Activated T-cell treated with anti-CD3 and anti-CD28 coated beads, Interleukin-2, amount 50 U/mL, for 4 hours (primary cell): ENCODE measurements at regions not wholly inside any gene's neighbourhood (a gene's known extent, or its start where the extent isn't known, plus 50 kb on each side); places are given as distances from the start of the nearest gene placed in this dataset.

ENCODE experiments used
- ATAC-seq, 2 donors: fragments of 200-7000 bp; cut with Tn5 transposase; one replicate each; pipeline ENCODE4 v1.10.0; 2021
- DNase-seq: peaks from one replicate; pipeline ENCODE4 v3.0.0-alpha.2; 2020
- H3K27me3 Mint-ChIP-seq: one replicate; pipeline ENCODE4 v1.8.0; 2021; ENCODE audit warnings: low read depth, mixed read lengths
- H3K36me3 Mint-ChIP-seq: one replicate; pipeline ENCODE4 v1.8.0; 2022; ENCODE audit warnings: mixed read lengths; ENCODE audit not compliant: insufficient read depth
- H3K4me1 Mint-ChIP-seq: one replicate; pipeline ENCODE4 v1.8.0; 2021; ENCODE audit warnings: low read depth, mixed read lengths
- H3K4me3 Mint-ChIP-seq: one replicate; pipeline ENCODE4 v1.8.0; 2021; ENCODE audit warnings: mild to moderate bottlenecking, moderate library complexity, mixed read lengths
- H3K9me3 Mint-ChIP-seq: one replicate; pipeline ENCODE4 v1.8.0; 2021; ENCODE audit warnings: mixed read lengths

DNA sequence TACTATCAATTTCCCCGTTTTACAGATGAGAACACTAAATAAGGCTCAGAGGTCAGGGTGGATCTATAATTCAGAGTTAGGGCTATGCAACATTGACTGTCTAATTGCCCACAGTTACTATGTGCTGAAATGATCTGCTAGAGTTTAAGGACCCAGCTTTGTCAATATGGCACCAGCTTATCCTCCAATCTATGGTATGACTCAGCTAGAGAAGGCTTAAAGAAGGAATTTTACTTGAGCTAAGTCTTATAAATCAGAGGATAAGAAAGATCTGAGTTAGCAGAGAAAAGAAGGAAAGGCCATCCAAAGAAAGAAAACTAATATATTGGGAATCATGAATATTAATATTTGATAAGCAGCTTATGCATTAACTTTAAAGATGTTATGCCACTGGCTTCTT, 78.1 kb downstream of the ASB9 start:
- no peak for DNase-seq
- Mint-ChIP-seq H3K4me3 (no peak overlapping the region), H3K36me3 (no peaks in the 10 kb centered on the region), H3K9me3 (no peaks in the 10 kb centered on the region), H3K27me3 (no peaks in the 10 kb centered on the region), H3K4me1 (no peaks in the 10 kb centered on the region)
- no peak for ATAC-seq

DNA sequence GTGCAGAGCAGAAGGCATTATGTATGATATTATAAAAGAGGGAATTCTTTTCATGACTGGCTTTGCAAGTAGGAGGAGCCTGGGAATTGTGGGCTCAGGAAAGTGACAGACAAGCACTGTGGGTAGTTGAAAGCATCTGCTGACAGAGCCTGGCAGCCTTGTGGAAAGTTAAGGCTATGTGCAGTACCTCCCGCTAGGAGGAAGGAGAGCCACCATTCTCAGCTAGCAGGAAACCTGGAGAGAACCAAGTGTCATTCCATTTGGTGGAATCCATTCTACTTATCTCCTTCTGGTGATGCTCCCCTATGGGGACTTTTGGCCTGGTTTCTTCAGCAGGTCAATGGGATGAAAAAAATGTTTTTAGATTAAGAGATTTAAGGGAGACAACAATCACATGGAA, 81.8 kb downstream of the ASB9 start:
- ATAC-seq, result no peak
- H3K4me1 Mint-ChIP-seq, result no peaks in the 10 kb centered on the region
- H3K4me3 Mint-ChIP-seq, result no peak overlapping the region
- H3K9me3 Mint-ChIP-seq, result no peaks in the 10 kb centered on the region
- H3K27me3 Mint-ChIP-seq, result no peaks in the 10 kb centered on the region
- H3K36me3 Mint-ChIP-seq, result no peaks in the 10 kb centered on the region
- no peak for DNase-seq

DNA sequence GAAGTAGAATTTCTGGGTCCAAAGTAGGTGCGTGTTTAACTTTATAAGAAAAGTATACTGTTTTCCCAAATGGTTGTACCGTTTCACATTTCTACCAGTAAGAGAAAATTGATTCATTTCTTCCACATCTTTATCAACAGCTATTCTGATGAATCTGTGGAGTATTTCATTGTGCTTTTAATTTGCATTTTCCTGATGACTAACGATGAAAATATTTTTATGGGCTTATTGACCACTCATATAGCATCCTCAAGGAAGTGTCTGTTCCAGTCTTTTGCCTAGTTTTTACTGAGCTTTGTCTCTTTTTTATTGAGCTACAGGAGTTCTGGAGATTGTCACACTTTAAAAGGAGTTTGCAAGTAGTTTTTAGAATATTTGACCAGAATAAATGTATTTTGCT, 92.6 kb downstream of the ASB9 start:
- Mint-ChIP-seq H3K36me3 (no peaks in the 10 kb centered on the region), H3K9me3 (no peaks in the 10 kb centered on the region), H3K4me1 (no peaks in the 10 kb centered on the region), H3K27me3 (no peaks in the 10 kb centered on the region), H3K4me3 (no peak overlapping the region)
- ATAC-seq (no peak), DNase-seq (no peak)

DNA sequence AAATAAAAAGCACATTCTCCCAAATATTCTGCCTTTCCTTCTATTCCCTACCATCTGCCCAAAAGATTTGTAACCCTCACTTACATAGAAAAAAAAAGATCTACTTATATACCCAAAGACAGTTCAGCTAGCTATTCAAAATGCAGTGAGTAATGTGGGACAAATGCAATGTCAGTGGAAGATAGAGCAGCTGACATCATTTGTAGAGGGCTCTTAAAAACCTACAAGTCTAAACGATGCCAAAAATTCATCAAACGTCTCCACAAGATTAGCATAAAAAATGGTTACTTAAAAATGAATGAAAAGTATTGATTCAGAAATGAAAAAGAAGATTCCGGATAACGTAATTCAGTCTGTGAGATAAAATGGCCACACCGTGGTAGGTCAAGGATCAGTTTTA, 96.5 kb downstream of the ASB9 start:
- Mint-ChIP-seq H3K4me3 (no peak overlapping the region), H3K4me1 (peaks cover 7% of the 10 kb centered on the region), H3K27me3 (no peaks in the 10 kb centered on the region), H3K36me3 (no peaks in the 10 kb centered on the region), H3K9me3 (no peaks in the 10 kb centered on the region)
- DNase-seq (no peak), ATAC-seq (no peak)

DNA sequence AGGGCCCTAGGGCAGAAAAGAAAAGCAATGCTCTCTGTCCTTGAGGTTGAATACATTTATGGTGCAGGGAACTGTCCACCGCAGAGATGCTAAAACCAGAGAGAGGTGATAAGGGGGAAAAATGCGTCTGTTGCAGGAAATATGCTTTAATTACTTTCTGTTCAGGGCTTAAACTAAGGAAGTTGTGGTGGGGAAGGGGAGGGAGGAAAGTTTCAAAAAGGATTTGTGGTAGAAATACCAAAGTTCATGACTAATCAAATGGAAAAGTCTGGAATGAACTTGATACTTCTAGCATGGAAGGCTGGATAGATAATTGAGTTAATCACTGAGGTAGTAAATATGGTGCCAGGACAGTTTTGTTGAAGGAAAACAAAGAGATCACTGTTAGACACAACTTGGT, 99.0 kb downstream of the ASB9 start:
- no peak for ATAC-seq
- Mint-ChIP-seq H3K9me3 (no peaks in the 10 kb centered on the region), H3K27me3 (no peaks in the 10 kb centered on the region), H3K4me3 (no peak overlapping the region), H3K36me3 (no peaks in the 10 kb centered on the region), H3K4me1 (peaks cover 9% of the 10 kb centered on the region)
- no peak for DNase-seq

DNA sequence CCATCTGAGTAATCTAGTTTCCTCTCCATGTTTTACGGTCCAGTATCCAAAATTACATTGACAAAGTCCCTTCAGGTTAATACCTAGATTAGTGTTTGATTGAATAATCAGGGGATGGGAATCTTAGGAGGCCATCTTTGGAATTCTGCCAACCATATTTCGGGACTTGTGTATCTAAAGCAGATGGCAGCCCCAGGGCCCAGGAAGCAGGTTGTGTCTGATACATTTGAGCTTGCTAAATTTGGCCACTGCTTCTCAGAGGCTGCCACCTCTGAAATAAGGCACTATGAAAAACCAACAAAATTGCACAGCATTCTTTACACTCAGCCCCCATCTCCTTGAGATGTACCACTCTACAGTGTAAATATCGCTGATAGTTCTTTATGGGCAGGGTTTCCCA, 102.1 kb downstream of the ASB9 start:
- Mint-ChIP-seq H3K36me3 (no peaks in the 10 kb centered on the region), H3K4me3 (no peak overlapping the region), H3K9me3 (no peaks in the 10 kb centered on the region), H3K4me1 (peaks cover 11% of the 10 kb centered on the region), H3K27me3 (no peaks in the 10 kb centered on the region)
- ATAC-seq (no peak), DNase-seq (no peak)

DNA sequence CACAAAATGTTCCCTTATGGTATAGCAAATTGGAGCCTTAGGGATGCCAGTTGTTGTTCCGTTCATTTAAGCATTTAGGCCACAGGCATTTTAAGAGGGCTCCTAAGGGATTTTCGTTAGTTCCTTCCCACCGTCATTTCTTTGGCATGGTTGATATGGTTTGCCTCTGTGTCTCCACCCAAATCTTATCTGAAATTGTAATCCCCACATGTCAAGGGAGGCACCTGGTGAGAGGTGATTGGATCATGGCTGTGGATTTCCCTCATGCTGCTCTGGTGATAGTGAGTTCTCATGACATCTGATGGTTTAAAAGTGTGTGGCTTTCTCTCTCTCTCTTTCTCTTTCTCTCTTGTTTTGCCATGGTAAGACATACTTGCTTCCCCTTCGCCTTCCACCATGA, 104.1 kb downstream of the ASB9 start:
- no peaks in the 10 kb centered on the region for H3K9me3 Mint-ChIP-seq
- no peaks in the 10 kb centered on the region for H3K27me3 Mint-ChIP-seq
- no peak for ATAC-seq
- peaks cover 18% of the 10 kb centered on the region for H3K4me1 Mint-ChIP-seq
- no peak for DNase-seq
- H3K4me3 Mint-ChIP-seq, result no peak overlapping the region
- H3K36me3 Mint-ChIP-seq, result no peaks in the 10 kb centered on the region

DNA sequence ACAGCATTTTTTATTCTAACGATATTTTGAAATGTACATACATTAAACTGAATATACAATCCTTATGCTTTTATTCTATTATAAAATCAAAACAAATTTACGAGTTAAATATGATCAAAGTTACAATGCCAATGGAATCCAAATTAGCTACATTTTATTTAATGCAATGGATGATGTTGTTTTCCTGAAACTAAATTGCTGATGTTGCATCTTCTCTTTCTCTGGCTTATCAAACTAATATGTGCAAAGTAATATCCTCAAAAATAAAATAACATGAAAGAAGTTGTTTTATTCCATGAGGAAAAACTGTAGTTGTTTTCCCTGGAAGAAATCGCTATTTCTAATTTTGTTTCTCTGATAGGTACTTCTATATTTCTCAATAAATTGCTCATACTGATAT, 106.8 kb downstream of the ASB9 start:
- no peaks in the 10 kb centered on the region for H3K9me3 Mint-ChIP-seq
- ATAC-seq, result no peak
- no peak overlapping the region for H3K4me3 Mint-ChIP-seq
- H3K27me3 Mint-ChIP-seq, result no peaks in the 10 kb centered on the region
- DNase-seq, result no peak
- H3K4me1 Mint-ChIP-seq, result peaks cover 30% of the 10 kb centered on the region
- H3K36me3 Mint-ChIP-seq, result no peaks in the 10 kb centered on the region

DNA sequence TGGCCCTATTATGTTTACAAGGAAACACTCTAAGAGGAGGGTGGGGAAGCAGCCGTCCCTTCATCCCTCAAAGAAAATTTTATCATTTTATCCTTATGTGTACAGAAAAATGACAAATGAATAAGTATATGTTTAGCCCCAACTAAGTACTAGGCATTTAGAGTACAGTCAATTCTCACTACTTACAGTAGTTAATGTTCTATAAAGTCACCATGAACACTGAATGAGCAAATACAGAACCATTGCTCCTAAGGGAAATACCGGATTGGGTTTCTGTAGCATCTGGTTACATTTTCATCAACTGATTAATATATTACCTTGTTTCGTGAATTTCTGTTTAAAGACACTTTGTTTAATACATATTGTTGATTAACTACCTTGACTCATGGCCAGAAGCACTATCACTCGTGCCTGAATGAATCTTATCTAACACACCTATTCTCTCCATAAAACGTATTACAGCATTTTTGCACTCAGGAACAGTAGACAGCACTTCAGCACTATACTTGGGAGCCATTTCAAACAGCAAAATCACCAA, 109.3 kb downstream of the ASB9 start:
- Mint-ChIP-seq H3K36me3 (no peaks in the 10 kb centered on the region), H3K4me3 (no peak overlapping the region), H3K9me3 (no peaks in the 10 kb centered on the region), H3K27me3 (no peaks in the 10 kb centered on the region), H3K4me1 (peaks cover 42% of the 10 kb centered on the region)
- no peak for ATAC-seq
- DNase-seq, result no peak

DNA sequence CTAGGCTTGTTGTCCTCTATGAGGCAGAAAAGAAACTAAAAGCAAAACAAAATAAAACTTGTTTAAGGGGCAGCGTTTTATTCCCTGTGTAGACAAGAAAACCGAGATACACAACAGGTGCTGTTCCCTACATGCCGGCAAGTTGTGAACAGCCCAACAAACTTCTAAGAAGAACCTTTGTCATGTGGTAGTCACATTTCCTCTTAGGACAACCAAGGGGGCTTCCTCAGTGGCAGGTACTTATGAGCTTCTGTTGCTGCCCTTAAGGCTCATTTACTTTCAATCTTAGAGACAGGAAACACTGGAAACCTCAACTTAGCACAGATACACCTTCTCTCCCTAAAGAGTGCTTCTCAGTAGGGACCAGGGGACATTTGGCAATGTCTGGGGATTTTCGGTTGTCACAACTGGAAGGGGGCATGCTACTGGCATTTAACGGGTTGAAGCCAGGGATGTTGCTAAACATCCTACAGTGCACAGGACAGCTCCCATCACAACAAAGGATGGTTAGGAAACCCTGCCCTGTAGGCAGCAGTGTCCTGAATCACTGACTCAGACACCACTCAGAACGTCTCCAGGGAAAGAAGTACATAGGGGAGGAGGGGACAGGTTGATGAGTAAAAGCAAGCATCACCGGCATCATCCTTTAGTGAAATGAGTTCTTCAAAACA, 111.0 kb downstream of the ASB9 start:
- Mint-ChIP-seq H3K36me3 (no peaks in the 10 kb centered on the region), H3K27me3 (no peaks in the 10 kb centered on the region)
- ATAC-seq, result peak; percentile 89 to 93

DNA sequence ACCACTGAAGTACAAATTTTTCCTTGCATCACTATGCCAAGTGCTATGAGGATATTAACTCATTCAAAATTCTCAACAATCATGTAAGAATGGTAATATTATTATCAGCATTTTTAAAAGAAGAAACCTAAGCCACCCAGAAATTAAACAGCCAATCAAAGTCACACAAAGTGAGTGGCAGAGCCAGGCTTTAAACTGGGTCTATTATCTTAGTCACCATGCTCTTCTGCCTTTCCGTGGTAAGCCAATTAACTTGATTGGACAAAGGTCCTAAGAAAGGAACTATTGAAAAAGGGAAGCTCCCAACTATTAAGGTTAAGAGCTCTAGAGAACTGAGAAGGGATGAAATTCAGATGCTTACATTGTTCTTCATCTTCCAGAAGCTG, 111.5 kb downstream of the ASB9 start:
- H3K4me1 Mint-ChIP-seq, result peaks cover 45% of the 10 kb centered on the region
- no peaks in the 10 kb centered on the region for H3K27me3 Mint-ChIP-seq
- no peaks in the 10 kb centered on the region for H3K36me3 Mint-ChIP-seq
- ATAC-seq (peak in 1 of 2 donors; percentile 2), DNase-seq (no peak)
- H3K4me3 Mint-ChIP-seq, result peak overlapping the region; percentile 57
- no peaks in the 10 kb centered on the region for H3K9me3 Mint-ChIP-seq

More for the DNA sequence above, 111.0 kb downstream of the ASB9 start:
- H3K9me3 Mint-ChIP-seq, result no peaks in the 10 kb centered on the region
- peak overlapping the region; percentile 57 for H3K4me3 Mint-ChIP-seq
- H3K4me1 Mint-ChIP-seq, result peaks cover 45% of the 10 kb centered on the region
- no peak for DNase-seq

DNA sequence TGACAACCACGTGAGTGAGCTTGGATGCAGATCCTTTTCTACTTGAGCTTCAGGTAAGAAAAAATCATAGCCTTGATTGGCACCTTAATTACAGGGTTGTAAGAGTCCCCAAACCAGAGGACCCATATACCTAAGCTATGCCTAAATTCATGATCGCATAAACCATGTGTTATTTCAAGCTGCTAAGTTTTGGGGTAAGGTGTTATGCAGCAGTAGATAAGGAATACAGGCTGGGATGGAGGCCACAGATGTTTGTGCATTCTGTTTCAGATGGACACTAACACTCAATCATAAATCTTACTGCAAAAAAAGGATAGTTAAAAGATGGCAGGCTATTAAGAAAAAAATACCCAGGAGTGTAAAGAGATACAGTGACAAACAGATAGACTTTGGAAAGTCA, 112.3 kb downstream of the ASB9 start:
- Mint-ChIP-seq H3K27me3 (no peaks in the 10 kb centered on the region), H3K36me3 (no peaks in the 10 kb centered on the region), H3K4me3 (no peak overlapping the region), H3K4me1 (peaks cover 49% of the 10 kb centered on the region), H3K9me3 (no peaks in the 10 kb centered on the region)
- DNase-seq, result no peak
- no peak for ATAC-seq

DNA sequence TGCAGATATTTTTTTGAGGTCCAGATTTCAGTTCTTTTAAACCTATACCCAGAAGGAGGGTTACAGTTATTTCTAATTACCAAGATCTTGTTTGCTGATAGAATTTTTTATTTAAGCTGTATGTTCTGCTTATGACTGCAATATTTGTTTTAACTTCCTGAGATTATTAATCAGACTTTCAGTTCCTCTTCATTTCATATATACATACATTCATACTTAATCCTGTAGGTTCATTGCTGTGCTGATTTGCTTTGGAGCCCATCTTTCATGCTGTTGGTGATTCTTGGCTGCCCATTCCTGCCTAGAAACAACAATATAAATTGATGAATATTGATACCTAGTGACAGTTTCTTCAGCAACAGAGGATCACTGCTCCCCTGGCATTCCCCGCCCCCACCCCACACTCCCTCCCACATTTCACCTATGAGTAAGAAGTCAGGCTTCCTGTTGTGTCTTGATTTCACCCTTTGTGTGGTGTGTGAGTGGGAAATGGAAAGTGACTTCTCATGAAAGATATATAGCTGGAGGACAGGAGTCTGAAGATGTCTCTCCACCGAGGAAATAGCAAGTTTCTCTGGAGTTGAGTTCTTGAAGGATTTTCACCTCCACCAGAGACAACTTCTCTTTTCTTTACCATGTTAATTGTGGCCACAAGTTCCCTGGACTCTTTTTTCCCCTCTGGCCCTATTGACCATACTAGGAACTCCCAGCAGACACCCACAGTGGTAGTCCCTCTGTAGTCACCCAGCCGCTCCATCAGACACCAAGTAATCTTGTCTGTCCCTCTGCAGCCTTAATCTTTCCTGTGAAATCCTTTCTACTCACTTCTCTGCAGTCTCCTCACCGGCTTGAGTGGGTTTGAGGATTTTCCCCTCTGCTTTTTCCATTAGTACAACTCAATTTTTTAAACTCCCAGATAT, 118.4 kb downstream of the ASB9 start:
- Mint-ChIP-seq H3K9me3 (no peaks in the 10 kb centered on the region), H3K4me1 (peaks cover 37% of the 10 kb centered on the region), H3K4me3 (peak overlapping the region; percentile 61), H3K36me3 (no peaks in the 10 kb centered on the region), H3K27me3 (no peaks in the 10 kb centered on the region)
- ATAC-seq (peak; percentile 93 to 95), DNase-seq (peak; percentile 25)

DNA sequence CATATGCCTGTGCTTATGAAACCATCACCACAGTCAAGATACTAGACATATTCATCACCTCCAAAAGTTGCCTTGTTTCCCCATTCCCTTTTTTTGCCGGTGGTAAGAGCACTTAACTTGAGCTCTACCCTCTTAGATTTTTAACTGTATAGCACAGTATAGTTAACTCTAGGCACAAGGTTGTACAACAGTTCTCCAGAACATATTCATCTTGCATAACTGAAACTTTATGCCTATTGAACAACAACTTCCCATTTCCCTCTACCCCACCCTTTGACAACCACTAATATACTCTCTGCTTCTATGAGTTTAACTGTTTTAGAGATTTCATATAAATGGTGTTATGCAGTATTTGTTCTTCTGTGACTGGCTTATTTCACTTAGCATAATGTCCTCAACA, 119.3 kb downstream of the ASB9 start:
- Mint-ChIP-seq H3K27me3 (no peaks in the 10 kb centered on the region), H3K4me1 (peaks cover 32% of the 10 kb centered on the region), H3K36me3 (no peaks in the 10 kb centered on the region), H3K9me3 (no peaks in the 10 kb centered on the region), H3K4me3 (no peak overlapping the region)
- DNase-seq (no peak), ATAC-seq (no peak)

DNA sequence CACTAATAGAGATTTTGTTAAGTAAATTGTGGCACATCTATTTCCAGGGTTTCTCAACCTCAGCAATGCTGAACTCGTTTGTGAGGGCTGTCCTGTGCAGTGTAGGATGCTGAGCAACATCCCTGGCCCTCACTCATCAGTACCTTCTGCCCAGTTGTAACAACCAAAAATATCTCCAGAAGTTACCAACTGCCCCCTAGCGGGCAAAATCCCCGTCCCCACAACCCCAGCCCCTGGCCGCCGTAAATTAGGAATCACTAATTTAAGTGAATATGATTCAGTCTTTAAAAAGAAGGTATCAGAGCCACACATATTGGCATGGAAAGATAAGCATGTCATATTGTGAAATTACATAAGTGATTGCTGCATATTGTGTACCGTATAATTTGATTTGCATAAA, 123.4 kb downstream of the ASB9 start:
- no peak for ATAC-seq
- Mint-ChIP-seq H3K4me1 (peaks cover 31% of the 10 kb centered on the region), H3K27me3 (no peaks in the 10 kb centered on the region), H3K4me3 (no peak overlapping the region), H3K9me3 (no peaks in the 10 kb centered on the region), H3K36me3 (no peaks in the 10 kb centered on the region)
- peak; percentile 23 for DNase-seq
